ENCODE measurements at regions not wholly inside any gene's neighbourhood (a gene's known extent, or its start where the extent isn't known, plus 50 kb on each side); places are given as distances from the start of the nearest gene placed in this dataset.
"Not testable (repeated sequence)": the region's sequence is repeated elsewhere in the genome, so short reads cannot be mapped to it uniquely, and the experiment has no call there.

DNA sequence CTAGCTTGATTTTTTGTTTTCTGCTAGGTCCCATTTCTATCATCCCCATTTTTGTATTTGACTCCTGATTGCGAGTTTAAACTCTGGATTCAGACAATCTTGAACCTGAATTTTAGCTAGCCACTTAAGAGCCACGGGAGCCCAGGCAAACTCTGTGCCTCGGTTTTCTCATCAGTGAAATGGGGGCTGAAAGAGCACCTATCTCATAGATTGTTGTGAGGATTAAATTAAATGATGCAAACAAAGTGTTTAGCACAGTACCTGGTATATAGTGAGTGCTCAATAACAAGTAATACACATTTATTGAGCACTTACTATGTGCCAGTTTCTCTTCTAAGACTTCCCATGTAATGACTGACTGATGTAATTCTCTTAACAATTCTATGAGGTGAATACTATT is 158.1 kb upstream of the POU3F1 start:
- no peak for DNase-seq

DNA sequence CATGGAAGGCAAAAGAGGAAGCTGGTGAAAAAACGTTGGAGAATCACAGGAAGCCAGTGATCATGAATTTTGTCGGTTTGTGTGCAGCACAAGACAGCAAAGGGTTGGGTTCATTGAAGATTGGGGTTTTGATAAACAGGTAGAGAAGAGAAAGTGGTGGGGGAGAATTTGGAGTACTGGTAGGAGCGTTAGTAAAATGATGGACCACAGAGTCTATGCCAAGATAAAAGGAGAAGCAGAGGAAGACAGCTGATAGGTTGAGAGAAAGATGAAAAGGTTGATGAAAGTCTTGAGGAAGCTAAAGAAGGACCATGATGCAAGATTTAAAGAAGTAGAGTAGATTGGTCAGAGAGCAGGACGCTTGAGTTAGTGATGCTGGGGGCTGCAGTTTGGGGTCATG is 156.8 kb upstream of the POU3F1 start:
- no peak for DNase-seq

DNA sequence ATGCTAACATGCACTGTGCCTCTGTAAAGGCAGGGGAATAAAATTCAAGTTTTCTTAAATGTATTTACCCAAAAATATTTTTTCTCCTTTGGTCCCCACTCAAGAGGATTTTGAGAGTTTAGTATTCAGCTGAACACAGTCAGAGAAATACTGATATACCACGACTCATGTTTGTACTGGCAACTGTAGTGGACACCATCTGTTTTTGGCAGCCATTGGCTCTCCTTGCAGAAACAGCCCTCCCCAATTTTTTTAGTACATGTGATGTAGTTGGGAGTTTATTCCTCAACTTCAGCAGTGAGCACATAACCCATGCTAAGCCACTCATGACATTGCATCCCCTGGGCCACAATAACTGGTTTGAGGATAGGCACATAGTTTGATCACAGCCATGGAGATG is 154.8 kb upstream of the POU3F1 start:
- DNase-seq, result no peak

DNA sequence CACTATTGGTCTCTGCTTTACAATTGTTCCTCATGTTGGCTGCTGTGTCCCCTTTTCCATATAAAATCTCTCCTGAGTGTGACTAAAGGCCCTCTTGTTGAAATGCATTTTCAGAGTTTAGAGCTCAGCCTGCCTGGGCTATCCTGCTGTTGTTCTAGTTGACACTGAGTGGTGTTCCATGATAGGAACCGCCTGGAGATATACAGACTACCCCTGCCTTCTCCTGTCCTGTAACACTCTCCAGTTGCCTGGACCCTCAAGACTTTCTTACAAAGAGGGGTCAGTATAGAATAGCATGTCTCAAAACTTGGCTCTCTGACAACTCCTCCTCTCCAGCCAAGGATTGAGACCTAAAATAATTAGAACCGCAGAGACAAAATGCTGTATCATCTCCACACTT is 152.0 kb upstream of the POU3F1 start:
- DNase-seq, result no peak

DNA sequence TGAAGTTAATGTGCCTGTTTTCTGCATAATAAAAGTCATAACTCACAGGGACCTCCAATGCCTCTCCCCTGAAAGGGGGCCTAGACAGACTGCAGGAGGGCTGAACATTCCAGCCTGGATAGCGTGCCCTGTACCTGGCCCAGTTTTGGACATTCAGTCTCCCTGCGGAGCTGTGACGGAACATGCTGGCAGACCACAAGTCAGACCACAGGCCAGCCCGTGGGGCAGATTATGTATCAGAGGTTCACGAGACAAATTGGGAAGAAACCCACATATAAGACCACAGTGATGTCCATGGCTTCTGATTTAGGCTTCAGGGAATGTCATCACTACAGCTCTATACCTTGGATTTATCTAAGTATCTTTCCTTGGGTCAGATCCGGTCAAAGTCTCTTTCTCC is 151.5 kb upstream of the POU3F1 start:
- no peak for DNase-seq

DNA sequence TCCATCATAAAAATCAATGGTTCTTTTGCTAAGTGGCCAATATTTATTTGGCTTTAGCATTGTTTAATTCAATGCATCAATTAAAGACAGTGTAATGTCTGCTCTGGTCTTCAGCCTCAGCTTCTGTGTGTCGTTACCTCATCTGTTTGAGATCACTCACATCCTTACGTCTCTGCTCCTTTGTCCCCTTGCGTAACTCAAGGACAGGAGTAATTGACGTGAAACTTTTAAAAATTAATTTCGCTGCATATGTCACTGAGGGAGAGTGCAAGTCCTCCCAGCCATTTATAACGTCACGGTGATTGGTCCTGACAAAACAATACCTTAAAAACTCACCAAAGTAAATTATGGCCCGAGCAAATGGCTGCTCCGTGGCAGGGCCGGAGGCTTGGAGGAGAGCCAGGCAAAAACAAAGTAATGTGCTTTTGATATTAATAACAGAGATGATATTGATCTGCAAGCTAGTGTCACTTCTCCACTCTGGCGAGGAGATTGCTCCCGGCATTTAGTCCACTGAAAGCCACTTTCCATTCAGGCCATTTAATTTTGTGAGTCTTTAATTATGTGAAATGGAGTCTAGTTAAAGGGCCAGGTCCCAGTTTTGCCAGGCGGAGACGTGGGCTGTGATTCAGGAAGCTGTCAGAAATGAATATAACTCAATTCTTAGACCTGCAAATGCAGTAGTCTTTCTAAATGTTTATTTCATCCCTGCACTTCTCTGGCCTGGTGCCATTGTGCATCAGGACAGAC is 150.9 kb upstream of the POU3F1 start:
- no peak for DNase-seq

DNA sequence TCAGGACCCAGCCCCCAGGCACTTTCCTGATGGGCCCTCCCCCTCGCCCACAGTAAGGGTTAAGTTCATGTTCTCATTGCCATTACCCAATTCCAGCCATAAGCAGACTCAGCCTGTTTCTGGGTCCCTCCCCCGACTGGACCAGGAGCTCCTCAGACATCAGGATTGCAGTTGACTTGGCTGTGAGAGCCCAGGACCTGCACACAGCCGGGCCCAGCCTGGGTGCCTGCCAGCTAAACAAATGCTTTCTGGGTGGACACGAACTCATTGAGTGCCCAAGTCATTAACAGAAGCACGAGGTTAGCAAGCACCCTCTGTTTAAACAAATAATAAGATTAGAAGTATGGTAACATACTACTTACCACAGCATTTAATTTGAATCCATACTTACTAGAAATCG is 147.9 kb upstream of the POU3F1 start:
- DNase-seq, result no peak

DNA sequence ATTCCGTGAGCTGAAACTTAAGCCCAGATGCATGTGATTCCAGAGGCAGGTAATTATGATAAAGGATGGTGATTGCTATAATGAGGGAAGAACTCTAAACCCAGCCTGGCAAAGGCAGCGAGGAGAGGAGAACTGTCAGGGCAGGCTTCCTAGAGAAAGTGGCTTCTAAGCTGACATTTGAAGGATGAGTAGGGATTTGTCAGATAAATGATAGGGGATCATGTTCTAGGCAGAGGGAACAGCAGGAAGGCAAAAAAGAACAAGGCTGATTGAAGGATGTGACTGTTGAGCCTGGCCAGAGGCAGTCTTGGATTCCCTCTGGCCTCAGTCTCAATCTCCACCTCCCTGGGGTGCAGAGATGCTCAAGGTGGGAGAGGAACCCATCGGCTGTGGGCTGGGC is 146.4 kb upstream of the POU3F1 start:
- DNase-seq, result no peak

DNA sequence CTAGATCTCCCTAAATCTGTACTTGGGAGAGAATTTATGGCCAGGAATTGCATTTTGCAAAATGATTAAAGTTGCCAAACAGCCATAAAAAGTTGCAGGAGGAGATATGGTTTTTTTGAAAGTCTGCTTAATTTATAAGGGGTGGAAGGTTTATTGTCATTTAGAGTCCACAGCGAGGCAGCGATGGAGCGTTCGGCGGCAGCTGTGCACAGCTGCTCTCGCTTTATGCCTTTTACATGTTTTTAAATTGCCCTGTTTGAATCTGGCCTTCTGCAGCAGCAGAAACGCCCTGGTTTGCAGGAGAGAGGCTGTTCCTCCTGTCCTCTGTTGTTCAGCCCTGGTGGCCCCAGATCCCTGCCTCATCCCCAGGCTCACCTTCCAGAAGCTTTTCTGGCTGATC is 144.9 kb upstream of the POU3F1 start:
- DNase-seq, result no peak

DNA sequence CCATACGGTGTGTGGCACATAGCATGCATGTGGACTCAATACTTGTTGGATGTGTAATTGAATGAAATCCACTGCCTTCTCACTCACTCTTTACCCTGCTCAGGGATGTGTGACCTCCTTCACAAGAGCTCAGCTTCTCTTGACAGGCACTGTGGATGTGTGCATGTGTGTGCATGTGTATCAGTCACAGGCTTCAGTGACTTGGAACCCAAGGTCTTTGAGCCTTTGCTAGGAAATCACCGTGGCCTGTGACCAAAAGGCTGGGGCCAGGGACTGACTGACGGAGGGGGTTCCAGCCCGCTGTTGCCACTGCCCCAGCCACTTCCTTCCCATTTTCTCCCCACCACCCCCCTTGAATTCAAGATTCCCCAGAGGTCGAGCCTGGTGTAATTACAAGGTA is 144.4 kb upstream of the POU3F1 start:
- no peak for DNase-seq

DNA sequence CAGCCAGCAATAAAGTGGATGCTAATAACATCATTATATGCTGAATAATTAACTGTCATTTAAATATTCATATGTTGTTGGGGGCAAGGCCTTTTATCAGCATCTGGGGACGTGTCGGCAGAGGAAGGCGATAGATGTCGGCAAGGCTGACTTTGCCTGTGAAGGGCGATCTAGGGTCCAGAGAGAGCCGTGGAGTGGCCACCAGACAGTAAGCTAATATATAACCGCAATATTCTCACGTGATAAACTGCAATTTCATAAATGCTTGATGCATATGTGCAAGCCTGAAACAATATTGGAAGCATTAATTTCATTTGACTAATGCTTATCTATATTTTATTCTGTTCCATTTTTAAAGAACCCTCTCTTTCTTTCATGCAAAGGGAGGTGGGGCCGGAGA is 141.0 kb upstream of the POU3F1 start:
- no peak for DNase-seq

DNA sequence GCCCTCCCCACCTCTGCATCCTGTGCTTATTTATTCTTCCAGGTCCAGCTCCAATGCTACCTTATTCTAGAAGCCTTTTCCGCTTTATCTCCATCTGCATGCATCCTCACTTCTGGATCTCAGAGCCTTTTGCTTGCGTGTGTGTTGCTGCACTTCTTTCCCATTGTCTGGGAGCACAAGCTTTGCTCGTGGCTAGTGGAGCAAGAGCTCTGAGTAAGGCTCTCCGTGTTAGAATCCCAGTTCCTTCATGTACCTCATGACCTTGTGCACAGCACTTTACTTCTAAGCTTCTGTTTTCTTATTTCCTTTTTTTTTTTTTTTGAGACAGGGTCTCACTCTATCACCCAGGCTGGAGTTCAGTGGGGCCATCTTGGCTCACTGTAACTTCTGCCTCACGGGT is 140.0 kb upstream of the POU3F1 start:
- no peak for DNase-seq

DNA sequence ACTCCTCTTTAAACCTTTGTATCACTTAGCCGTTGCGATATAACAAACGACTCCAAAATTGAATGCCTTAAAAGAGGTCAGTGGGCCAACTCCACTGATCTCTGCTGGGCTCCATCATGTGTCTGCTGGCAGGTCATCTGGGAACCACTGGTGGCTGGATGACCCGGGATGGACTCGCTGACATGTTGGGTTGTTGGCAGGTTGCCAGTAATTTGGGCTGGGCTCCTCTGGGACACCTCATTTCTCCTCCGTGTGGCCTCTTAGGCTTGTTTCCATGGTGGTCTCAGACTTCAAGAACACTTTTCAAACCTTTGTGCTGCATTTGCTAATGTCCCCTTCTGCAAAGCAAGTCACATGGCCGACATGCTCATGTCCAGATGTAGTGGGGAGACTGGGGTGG is 139.3 kb upstream of the POU3F1 start:
- no peak for DNase-seq

DNA sequence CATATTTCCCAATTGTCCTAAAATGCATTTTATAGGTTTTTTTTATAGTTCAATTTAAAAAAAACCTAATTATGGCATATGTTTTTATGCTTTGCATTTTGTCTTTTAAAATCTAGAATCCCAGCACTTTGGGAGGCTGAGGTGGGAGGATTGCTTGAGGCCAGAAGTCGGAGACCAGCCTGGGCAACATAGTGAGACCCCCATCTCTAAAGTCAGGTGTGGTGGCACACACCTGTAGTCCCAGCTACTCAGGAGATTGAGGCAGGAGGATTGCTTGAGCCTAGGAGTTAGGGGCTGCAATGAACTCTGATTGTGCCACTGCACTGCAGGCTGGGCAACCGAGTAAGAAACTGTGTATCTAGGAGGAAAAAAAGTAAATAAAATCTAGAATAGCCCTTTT is 137.2 kb upstream of the POU3F1 start:
- no peak for DNase-seq

DNA sequence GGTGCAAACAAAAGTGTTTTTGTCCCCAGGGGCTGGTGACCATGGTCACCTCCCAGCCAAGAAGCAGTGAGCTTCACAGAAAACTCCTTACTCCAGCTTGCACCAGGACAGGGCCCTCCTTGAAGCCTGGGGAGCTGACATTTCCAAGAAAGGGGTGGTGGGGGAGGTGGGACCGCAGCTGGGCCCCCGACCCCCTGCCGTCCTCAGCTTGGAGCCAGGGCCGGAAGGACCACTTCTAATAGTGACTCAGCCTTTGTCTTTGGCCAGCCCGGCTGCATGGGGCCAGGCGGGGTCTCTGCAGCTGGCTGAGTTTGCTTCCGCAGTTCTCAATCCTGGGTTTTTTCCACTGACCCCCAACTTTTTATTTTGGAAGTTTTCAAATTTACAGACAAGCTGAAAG is 136.5 kb upstream of the POU3F1 start:
- no peak for DNase-seq

DNA sequence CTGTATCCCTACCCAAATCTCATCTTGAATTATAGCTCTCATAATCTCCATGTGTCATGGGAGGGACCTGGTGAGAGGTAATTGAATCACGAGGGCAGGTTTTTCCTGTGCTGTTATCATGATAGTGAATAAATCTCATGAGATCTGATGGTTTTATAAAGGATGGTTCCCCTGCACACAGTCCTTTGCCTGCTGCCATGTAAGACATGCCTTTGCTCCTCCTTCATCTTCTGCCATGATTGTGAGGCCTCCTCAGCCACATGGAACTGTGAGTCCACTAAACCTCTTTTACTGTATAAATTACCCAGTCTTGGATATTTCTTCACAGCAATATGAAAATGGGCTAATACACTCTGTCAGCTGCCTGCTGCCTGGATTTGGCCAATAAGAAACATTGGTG is 133.8 kb upstream of the POU3F1 start:
- DNase-seq, result not testable (repeated sequence)

DNA sequence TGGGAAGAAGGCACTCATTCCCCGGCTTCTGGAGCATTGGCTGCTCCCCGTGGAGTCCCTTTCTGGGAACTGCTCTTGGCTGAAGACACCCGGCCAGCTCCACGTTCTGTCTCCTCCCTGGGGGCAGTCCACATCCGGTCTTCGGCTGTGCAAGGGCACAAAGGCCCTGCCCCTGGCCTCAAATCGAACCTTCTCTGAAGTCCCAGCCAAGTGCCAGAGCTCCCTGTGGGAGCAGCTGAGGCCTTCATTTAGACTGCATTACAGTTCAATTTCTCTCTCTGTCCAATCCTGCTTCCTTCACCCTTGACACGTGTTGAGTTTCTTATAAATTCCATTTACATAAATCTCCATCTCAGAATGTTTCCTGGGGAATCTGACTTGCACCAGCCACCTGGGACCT is 132.9 kb upstream of the POU3F1 start:
- no peak for DNase-seq

DNA sequence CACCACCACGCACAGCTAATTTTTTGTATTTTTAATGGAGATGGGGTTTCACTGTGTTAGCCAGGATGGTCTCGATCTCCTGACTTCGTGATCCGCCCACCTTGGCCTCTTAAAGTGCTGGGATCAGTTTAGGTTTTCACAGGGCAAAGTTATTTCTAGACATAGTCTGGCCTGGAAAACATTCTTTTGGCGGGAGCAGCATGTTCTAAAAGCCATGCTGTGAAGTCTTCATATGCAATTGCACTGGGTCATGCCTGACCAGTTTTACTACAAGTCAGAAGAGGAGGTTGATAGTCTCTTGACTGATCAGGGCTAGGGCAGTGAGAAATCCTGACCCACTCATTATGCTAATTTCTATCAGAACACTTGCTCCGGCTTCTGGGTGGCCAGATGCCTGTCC is 131.6 kb upstream of the POU3F1 start:
- DNase-seq, result no peak

DNA sequence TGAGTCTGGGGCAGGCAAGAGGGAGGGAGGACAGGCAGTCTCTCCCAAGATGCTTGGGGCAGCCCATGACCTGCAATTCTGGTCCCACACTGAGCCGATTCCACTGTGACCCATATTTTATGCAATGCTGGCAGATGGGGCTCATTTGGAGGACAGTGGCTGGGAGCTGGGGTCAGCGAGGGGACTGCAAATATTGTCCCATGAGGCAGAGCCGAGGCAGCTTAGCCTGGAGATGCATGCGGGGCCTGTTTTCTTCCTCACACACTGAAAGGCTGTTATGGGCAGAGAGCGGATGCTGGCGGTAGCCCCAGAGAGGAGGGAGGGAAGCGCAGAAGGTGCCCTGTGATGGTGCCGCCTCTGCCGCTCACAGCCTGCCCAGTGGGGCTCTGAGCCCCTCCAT is 128.5 kb upstream of the POU3F1 start:
- no peak for DNase-seq

DNA sequence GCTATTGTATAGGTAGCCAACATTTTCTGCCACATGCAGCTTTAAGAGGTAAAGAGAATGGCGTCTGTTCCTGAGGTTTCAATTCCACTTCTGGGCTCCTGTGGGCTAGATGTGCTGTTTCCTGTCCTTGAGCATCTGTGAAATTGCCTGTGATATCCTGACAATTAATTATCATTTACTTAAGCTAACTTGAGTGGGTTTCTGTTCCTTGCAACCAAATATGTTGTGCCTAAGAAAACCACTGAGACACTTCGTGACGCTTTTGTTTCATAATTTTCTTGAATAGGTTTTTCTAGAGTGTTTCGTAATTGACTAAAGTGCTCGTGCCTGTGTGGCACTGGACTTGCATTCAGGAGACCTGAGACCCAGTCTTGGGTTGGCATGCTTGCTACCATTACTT is 127.3 kb upstream of the POU3F1 start:
- no peak for DNase-seq

DNA sequence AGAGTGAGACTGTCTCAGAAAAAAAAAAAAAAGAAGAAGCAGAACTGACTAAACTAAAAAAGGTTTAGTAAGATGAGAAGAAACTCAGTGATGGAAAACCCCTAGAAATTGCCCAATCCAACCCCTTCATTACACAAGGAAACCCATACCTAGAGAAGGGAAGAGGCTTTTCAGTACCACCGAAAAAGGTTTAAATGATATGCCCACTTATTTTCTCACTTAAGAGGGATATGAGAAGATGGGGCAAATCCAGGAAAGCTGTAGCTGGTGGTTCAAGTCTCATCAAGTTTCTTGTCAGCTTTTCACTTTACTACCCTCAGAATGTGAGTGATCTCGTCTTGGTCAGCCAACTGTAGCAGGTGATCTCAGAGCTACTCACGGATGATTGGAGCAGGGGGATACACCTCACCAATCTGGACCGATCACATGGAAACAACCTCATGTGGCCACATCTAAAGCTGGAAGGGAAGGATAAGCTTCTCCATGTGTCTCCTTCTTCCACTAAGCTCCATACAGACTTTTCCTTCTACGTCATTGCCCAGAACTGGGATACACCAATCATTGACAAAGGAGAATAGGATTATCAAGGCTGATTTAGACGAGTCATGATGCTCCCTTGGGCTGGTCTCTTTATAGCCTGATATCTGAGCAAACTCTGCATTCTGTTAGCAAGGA is 126.7 kb upstream of the POU3F1 start:
- DNase-seq, result no peak

DNA sequence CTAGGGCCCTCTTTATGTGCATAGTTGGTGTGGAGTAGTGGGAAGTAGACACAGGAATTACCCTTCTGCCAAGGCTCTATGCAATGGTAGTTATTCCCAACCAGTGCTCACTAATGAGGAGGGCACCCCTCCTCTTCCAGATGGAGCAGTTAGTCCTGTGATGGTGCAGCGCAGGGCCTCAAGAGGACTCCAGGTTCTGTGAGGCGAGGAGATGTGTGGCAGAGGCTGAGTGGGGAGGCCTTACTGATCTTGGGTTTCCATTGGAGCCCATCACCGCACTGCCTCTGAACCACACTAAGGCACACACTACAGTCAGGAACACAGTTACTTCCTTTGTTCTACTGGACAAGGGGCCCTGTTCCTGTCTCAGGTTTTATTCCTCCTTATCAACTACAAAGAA is 122.5 kb upstream of the POU3F1 start:
- no peak for DNase-seq

DNA sequence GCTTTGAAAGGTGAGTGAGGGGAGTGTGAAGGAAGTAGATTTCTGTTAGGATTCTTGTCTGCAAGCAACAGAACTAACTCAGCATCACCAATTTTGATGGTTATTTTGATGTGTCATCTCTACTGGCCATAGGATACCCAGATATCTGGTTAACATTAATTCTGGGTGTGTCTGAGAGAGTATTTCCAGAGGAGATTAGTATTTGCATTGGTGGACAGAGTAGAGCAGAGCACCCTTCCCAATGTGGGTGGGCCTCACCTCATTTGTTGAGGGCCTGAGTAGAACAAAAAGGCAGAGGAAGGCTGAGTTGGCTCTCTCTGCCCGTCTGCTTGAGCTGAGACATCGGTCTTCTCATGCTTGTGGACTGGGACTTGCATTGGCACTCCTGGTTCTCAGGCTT is 121.8 kb upstream of the POU3F1 start:
- DNase-seq, result no peak

DNA sequence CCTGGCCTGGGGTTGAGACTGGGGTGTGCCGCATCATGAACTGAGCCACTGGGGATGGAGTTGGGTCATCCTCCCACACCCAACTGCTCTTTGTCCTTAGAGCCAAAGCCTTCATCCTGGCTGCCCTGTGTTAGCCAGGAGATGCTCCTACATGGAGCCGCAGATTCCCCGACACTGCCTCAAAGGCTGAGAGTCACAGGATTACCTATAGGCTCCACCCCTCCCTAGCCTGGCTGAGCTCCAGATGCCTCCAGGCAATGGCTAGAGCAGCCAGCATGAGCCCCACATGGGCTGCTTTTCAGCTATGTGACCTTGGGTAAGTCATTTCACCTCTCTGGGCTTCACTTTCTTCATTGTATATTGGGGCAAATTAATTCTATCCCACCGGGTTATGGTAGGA is 119.9 kb upstream of the POU3F1 start:
- no peak for DNase-seq
